ENCODE measurements at regions not wholly inside any gene's neighbourhood (a gene's known extent, or its start where the extent isn't known, plus 50 kb on each side); places are given as distances from the start of the nearest gene placed in this dataset.
"Not testable (repeated sequence)": the region's sequence is repeated elsewhere in the genome, so short reads cannot be mapped to it uniquely, and the experiment has no call there.

DNA sequence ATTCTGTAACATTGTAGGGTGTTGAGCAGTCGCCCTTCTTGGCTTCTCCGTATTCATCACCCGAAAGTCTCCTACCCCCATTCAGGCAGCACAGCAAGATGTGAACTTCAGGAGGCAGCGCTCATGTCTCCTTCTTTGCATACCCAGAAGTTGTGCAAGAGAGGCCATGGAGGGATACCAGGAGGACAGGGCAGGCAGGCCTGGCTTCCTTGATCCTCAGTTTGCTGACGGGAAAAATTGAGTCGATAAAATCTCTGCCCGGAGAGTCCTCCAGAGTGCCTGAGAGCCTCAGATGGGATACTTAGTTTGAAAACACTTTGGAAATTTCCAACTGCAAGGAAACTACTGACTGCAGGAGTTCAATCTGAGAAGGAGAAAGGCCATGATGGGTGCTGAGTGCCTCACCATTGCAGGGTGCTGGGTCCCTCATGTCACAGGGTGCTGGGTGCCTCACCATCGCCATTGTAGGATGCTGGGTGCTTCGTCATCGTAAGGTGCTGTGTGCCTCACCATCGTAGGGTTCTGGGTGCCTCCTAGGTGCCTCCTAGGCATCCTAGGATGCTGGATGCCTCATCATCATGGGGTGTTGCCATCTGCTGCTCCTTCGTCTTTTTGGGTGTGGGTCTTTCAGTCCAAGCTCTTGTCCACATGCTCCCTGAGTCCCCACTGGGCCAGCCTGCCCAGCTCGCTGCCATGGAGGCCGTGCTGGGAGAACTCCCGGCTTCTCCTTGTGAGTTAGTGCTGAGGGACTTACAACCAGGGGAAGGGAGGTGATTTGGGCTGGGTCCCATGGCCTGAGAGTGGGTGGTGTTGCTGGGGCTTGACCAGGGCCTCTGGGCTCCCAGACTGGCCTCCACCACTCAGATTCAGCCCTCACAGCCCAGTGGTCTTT, 162.4 kb downstream of the DDX1 start:
- DNase-seq: no peak

DNA sequence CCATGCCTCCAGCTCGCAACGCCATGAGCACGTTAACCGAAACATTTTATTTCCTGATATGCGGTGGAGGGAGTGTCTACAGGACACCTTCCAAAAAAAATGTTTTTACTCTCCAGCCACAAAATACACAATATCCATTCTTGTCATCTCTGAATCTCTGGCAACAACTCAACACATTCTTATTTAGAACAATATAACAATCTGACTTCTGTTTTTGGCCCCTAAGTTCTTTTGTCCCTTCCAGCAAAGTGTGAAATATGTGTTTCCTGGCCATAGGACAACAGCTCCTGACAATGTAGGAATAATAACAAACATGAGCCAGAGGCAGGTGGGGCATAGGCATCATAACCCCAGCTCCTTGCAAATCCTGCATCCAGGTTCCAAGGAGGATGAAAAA, 163.0 kb downstream of the DDX1 start:
- DNase-seq: no peak

DNA sequence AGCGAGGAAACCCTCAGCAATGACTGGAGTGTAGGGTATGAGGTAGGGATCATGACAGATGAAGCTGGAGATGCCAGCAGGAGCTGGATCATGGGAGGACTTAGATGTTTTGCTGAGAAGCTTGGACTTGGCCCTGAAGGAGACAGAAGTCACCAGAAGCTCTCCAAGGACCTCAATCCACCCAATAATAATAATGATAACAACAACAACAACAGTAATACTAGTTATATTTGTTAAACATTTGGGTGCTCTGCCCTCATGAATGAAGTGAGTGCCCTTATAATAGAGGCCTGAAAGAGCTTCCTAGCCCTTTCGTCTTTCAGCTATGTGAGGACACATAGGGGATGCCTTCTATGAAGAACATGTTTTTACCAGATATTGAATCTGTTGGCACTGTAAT, 163.9 kb downstream of the DDX1 start:
- DNase-seq: no peak

DNA sequence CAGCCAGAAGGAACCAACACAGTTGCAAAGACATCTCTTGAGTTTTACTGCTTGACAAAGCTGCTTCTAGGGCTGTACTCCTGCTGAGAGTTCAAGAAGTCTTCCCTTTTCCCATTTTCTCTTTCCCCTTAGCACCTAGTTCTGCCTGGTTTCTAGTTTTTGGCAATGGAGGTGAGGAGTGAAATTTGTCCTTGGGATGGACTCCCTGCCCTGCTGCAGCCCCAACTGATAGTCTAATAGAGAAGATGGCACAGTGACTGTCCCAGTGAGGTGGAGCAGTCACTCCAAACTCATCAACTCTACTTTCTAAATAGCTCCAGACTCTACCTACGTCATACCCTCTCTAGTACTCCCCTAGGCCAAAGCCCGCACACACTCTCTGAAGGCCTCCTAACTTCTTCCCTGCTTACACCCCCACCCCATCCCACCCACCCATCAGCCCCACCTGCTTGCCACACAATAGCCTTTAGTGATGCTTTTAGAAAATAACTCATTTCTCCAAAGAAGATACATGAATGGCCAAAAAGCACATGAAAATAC, 164.4 kb downstream of the DDX1 start:
- DNase-seq: no peak

DNA sequence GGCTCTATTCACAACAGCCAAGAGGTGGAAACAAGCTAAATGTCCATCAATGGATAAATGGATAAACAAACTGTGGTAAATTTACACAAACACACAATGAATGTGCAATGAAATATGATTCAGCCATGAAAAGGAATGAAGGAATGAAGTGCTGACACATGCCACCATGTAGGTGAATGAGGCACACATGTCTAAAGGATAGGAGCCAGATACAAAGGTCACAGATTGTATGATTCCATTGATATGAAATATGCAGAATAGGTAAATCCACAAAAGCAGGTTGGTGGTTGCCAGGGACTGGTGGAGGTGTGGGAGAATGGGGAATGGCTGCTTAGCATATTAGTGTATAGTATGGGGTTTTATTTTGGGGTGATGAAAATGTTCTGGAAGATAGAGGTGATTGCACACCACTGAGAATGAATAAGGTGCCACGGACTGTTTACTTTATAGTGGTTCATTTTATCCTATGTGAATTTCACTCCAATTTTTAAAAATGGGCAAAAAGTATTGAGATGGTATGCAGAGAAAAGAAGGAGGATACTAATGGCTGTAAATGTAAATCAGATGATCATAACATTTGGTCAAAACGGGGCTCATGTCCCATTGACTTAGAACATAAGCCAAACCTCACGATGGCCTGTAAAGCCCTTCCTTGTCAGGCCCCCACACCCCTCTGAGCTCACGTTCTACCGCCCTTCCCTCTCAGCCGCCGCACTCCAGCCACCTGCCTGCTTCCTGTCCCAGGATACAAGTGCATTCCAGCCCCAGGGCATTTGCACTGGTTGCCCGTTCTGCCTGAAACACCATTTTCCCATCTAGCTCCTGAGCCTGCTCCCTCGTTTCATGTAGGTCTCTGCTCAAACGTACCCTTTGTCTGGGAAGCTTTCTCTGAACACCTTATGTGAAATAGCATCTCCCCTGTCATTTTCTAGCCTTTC, 165.5 kb downstream of the DDX1 start:
- DNase-seq: no peak

DNA sequence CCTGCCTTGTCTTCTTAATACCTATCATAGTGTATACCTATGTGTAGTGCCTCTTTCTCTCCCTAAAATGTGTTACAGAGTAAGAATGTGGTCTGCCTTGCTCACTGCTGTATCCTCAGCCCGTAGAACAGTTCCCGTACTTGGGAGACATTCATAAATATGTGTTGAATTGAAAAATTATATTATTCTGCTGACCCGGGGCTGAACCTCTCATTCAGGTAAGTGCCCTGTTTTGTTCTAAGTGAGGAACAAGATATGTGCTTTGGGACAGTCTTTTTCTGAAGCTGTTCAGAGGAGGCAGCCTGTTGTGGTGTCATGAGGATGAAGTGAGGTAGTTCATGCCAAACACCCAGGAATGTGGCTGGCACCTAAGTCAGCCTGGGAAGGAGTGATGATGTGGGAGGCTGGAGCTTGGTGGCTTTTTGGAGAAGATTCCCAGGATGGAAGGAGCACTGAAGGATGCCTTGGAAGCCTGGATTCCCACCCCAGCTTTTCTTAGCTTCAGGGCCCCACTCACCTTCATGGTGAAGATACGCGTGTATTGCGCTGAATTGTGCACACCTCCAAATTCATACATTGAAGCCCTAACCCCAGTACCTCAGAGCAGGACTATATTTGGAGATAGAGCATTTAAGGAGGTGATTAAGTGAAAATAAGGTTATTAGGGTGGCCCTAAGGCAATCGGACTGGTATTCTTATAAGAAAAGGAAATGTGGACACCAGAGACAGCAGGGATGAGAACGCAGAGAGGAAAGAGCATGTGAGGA, 166.3 kb downstream of the DDX1 start:
- DNase-seq: no peak

DNA sequence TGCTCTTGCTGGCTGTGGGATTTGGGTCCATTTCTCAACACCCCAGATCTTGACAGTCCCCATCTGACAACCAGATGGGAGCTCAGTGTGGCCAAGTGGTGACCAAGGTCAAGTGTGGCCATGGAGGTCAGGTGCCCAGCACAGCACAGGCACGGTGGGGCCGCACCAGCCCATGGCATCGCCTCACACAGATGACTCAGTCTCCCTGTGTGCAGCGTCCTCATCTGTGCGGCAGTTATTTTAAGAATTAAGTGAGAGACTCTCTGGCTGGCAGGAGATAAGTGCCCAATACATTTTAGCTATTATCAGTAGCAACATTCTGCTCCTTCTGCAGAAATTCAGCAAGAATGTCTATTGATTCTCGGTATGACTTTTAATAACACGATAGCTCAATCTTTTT, 167.2 kb downstream of the DDX1 start:
- DNase-seq: no peak

DNA sequence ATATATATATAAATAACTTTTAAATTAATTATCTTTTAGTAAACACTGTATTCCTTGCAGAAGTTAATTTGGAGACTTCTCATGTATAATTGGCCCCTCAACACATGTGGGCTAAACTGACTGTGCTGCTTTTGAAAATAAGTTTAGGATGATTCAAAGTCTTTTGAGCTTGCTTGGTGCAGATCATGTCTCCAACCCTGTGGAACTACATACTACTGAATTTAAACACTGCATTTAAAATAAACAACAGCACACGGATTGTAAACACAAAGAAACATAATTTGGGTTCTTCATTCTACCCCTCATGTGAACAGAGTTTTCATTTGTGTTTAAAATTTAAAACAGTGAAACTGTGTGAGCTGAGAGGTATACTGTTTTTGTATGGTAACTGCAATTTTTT, 167.7 kb downstream of the DDX1 start:
- no peak for DNase-seq

DNA sequence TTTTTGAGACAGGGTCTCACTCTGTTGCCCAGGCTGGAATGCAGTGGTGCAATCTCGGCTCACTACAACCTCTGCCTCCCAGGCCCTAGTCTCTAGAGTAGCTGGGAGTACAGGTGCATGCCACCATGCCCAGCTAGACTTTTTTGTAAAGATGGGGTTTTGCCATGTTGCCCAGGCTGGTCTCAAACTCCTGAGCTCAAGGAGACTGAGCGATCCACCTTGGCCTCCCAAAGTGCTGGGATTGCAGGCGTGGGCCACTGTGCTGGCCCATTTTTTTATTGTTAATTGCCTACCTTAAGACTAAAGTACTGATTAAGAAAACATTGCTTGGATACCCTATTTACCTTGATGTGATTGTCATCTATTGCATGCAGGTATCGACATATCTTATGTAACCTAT, 168.1 kb downstream of the DDX1 start:
- not testable (repeated sequence) for DNase-seq

DNA sequence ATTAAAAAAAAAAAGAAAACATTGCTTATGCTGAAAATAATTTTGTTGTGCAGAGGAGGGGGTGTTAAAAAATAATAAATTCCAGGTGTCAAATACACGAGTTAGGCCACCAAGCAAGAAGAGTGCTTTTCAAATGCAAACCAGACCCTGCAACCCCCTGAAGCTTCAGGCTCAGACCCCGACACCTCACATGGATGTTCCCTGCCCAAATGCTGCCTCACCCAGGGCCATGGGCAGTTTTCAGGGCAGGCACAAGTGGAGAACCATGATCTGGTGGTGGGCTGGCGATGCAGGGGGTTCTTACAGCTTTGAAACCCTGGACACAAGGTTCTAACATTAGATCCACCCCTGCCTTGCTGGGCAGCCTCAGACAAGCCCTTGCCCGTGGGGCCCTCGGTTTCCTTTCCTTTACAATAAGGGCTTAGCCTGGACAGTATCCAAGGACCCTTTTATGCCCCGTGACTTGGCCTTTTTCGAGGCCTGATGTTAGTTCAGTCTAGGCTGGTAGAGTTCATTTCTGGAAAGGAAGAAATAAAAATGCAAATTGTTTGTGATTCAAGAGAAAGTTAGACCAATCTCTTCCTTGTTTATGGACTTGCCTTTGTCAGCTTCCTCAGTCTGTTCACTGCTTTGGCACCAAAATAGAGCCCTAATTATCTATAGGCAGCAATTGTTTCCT, 168.7 kb downstream of the DDX1 start:
- DNase-seq: no peak

DNA sequence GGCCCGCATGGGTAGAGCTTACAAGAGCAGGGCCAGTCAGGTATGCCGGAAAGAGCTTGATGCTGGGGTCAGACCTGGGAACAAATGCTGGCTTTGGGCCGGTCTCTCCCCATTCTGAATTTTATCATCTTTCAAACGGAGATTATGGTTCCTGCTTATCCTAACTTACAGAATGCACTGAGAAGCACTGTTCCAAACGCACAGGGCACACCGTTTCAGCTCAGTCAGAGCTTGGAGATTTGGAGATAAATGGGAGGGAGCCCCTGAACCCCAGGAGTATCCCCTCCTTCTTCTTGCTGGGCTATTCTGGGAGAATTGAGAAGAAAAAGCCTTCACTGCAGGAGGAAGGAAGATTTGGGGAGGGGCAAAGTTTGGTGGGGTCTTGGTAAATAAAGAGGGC, 169.4 kb downstream of the DDX1 start:
- DNase-seq: no peak

DNA sequence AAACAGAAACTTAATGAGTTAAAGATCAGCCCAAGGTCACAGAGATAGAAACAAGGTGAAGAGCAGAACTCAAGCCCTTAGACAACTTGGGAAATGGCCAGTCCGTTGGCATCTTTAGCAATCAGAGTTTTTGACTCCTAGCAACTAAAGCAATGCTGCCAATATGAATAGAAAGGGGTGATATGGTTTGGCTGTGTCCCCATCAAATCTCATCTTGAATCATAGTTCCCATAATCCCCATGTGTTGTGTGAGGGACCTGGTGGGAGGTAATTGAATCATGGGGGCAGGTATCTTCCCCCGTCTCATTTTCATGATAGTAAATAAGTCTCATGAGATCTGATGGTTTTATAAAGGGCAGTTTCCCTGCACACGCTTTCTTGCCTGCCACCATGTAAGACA, 170.2 kb downstream of the DDX1 start:
- DNase-seq: no peak

DNA sequence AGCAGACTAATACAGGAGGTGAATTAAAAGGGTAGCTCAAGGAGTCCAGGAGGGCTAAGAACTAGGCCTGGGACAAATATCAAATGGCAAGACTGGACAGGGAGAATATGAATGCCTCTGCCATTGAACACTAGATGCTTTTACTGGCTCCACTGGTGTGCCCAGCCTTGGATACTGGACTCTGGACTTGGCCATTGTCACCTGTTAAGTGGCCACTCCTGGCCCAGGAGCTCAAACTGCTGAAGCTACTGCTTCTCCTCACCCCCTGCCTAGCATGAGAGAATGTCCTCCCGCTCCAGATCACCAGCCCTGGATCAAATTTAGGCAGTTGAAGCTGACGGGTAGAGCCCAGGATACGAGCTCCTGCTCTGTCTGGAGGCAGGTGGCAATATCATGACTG, 170.8 kb downstream of the DDX1 start:
- no peak for DNase-seq

DNA sequence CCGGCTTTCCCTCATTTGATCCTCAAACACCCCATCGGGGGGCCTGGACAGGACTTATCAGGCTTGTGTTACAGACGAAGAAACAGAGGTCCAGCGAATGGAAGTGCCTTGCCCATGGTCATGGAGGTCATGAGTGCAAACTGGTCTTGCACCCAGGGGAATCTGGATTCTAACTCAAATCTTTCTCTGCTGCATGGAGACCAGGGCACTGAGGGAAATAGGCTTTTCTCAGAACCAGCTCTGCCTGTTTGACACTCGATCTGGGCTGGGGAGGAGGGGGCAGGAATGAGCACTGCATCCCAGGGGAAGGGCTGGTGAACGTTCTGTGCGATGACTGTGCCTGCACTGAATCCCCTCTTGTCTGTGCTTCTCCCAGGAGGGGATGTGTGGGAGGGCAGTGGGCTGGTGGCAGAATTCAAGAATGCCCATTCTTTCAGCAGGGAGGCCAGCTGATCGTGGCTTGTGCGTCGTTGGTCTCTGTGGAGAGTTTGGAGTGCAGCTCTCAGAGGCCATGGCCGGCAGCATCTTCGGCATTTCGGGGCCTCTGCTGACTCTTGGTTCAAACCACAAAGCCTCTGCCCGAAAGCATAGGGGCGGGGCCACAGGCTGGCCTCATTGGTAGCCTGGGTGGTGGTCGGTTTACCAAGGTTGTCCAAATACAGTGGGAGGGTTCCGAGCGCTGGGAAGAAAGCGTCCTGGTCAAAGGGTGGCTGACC, 171.6 kb downstream of the DDX1 start:
- no peak for DNase-seq

DNA sequence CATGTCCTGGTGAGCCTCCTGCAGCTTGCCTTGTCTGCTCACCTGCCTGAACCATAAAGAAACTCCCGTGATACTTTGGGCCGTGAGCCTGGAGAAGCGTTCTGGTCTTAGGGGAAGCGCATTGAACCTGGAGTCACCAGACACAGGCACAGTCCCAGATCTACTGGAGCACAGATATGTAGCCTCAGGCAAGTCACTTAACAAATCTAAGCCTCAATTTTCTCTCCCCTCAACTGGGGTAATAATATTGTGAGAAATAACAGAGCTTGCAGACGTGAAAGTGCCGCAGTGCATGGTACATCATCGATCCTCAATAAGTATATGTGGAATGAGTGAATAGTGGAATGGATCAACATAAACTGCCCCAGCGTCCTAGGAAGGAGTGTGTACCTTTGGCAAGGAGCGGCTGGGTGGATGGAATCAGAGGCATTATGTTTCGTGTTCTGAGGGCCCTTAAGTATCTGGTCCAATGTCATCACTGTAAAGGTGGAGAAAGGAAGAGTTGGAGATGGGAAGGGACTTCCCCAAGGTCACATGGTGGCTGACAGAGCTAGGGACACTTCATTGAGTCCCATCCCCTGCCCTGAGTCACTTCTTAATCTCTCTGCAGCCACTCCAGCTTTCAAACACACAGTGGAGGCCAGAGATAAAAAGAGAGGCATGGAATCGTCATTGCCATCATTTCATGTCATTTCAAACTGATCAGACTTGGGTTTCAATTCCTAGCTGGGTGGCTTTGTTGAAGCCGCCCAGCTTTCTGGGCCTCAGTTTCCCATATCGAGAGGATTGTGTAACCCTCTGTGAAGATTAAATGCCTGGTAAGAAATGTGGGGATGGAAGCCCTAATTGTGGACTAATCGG, 172.4 kb downstream of the DDX1 start:
- DNase-seq: no peak

DNA sequence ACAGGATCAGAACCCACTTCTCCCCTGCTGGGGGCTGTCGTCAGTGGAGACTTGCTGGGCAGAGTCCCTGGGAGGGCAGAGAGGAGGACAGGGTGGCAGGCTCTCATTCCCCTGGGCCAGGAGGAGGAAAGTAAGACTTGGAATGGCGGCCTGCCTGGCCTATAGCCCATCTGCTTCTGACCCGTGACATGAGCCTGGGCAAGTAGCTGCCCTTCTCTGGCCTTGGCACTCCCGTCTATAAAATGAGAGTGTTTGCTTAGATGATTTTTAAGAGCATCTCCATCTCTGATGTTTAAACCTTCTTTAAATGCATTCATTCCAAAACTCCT, 173.0 kb downstream of the DDX1 start:
- no peak for DNase-seq

DNA sequence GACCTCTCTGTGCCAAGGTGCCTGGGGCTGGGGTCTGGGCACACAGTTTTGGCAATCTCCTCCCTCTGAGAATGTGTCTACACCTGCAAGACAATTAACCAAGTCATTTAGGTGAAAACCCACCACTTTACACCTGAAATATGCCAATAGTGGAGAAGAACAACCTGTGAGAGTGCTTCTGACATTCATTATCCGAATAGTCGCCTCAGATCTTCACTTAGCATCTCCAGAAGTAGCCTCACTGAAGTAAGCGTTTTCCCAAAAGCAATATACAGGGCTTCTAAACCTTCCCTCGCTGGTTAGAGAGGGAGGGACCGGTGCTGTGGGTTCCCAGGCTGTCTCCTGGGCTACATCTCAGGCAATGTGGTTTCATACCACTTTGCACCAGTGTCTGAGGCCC, 173.5 kb downstream of the DDX1 start:
- DNase-seq: no peak

DNA sequence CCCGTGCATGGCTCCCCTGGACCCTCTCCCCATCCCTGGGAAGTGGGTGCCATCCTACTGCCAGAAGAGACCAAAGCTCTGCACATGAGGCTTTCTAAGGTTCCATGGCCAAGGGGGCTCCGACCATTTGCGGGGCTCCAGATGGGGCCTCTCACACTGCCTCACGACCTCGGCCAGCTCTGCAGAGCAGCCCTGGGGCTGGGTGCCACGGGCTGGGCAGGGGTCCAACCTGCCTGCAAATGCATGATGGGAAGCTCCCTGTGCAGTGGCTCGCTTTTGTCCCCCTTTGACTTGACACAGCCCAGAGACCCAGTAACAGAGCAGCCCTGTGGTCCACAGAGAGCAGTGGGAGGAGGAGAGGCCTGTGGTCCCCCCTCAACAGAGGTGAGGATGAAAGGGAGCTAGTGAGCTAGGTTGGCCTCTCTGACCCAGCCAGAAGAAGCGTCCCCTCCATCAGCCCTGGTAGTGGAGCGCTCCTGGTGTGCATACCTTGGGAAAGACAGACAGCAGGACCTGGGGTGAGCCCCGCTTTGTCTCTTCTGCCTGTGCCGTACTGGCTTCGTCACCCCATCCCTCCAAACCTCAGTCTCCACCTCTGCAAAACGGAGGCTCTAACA, 174.1 kb downstream of the DDX1 start:
- DNase-seq: no peak

DNA sequence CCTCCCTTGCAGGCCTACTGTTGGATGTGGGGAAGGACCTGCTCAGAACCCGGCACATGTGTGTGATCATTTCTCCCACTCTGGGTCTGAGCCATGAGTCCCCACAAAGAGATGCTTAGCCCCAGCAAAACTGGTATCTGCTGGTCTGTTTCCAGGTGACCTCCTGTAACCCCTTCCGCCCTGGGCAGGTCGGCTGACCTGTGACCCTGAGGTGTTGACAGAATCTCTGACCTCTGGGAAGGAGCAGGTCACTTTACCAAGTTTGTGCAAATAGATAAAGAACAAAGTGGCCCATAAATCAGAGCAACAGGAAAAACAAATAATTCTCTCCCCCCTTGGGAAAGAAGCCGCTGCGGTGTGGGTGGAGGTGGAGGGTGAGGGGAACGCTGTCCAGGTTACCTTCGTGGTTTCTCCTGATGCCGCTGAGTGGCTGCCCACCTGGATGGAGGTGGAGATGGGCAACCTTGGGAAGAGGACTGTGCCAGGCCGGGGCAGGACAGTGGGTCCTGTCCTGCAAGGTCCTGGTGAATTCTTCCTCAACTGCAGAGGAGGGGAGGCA, 174.0 kb upstream of the MYCN start:
- DNase-seq: no peak
